ENCODE measurements at regions not wholly inside any gene's neighbourhood (a gene's known extent, or its start where the extent isn't known, plus 50 kb on each side); places are given as distances from the start of the nearest gene placed in this dataset.

GRCh38 chr3:141681390-141681780 is 56.7 kb upstream of the RNF7 start:
- Histone ChIP-seq H3K4me3 (ENCODE audit: low read depth, low read length, poor library complexity, severe bottlenecking) (no peak overlapping the region), H3K27ac (ENCODE audit: low read depth, low read length, poor library complexity, severe bottlenecking) (no peak overlapping the region), H2AFZ (ENCODE audit: low read length) (no peak overlapping the region), H3K79me2 (ENCODE audit: insufficient read depth, low read depth, low read length) (no peaks in the 10 kb centered on the region), H4K20me1 (ENCODE audit: insufficient read depth, low read length) (no peaks in the 10 kb centered on the region), H3K9me2 (ENCODE audit: insufficient read depth, low read length) (no peaks in the 10 kb centered on the region), H3K4me1 (ENCODE audit: insufficient read depth, low read length, poor library complexity, severe bottlenecking) (peaks cover 21% of the 10 kb centered on the region), H3K36me3 (ENCODE audit: insufficient read depth, low read length) (no peaks in the 10 kb centered on the region), H3K9me3 (ENCODE audit: low read length) (peaks cover 12% of the 10 kb centered on the region), H3K4me2 (ENCODE audit: low read length) (peak overlapping the region; percentile 12; the same call in 1 of the 2 replicates)
- ChIA-PET POLR2A (no interaction called here), CTCF (ENCODE audit: unreplicated experiment) (no interaction called here)
- DNase-seq (ENCODE audit: low spot score) = no peak
- intact Hi-C loops (cut with micrococcal nuclease; ENCODE audit: unreplicated experiment) = no loop called here
- TF ChIP-seq EZH2phosphoT487 (IDR thresholded peaks at IDR 0.05; ENCODE audit: borderline replicate concordance, low read depth, low read length) = no peak
- no peak for TF ChIP-seq CTCF (conservative IDR thresholded peaks at IDR 0.05; ENCODE audit: low read length)
- no TSS peak for BruUV-seq (replicated peaks)

- H4K20me1 ChIP-seq (ENCODE audit: insufficient read depth, low read length) = no peaks in the 10 kb centered on the region
- ChIA-PET CTCF (ENCODE audit: unreplicated experiment) (no interaction called here), POLR2A (no interaction called here)
- H3K36me3 ChIP-seq (ENCODE audit: insufficient read depth, low read length) = no peaks in the 10 kb centered on the region
- peaks cover 9% of the 10 kb centered on the region for H3K9me3 ChIP-seq (ENCODE audit: low read length)
- H3K4me1 ChIP-seq (ENCODE audit: insufficient read depth, low read length, poor library complexity, severe bottlenecking) = peaks cover 26% of the 10 kb centered on the region
- TF ChIP-seq CTCF (conservative IDR thresholded peaks at IDR 0.05; ENCODE audit: low read length) (no peak), EZH2phosphoT487 (IDR thresholded peaks at IDR 0.05; ENCODE audit: borderline replicate concordance, low read depth, low read length) (no peak)
- H3K27ac ChIP-seq (ENCODE audit: low read depth, low read length, poor library complexity, severe bottlenecking) = no peak overlapping the region
- H3K9me2 ChIP-seq (ENCODE audit: insufficient read depth, low read length) = no peaks in the 10 kb centered on the region
- H3K4me2 ChIP-seq (ENCODE audit: low read length) = no peak overlapping the region
- intact Hi-C loops (cut with micrococcal nuclease; ENCODE audit: unreplicated experiment) = no loop called here
- no peak overlapping the region for H2AFZ ChIP-seq (ENCODE audit: low read length)
- no TSS peak for BruUV-seq (replicated peaks)
- DNase-seq (ENCODE audit: low spot score) = no peak
- H3K79me2 ChIP-seq (ENCODE audit: insufficient read depth, low read depth, low read length) = no peaks in the 10 kb centered on the region
- no peak overlapping the region for H3K4me3 ChIP-seq (ENCODE audit: low read depth, low read length, poor library complexity, severe bottlenecking)
Measured at GRCh38 chr3:141682007-141682406, 56.1 kb upstream of the RNF7 start.

- TF ChIP-seq EZH2phosphoT487 (IDR thresholded peaks at IDR 0.05; ENCODE audit: borderline replicate concordance, low read depth, low read length) = no peak
- Histone ChIP-seq H4K20me1 (ENCODE audit: insufficient read depth, low read length) (no peaks in the 10 kb centered on the region), H3K27ac (ENCODE audit: low read depth, low read length, poor library complexity, severe bottlenecking) (no peak overlapping the region), H2AFZ (ENCODE audit: low read length) (no peak overlapping the region), H3K4me2 (ENCODE audit: low read length) (no peak overlapping the region), H3K4me3 (ENCODE audit: low read depth, low read length, poor library complexity, severe bottlenecking) (no peak overlapping the region), H3K9me3 (ENCODE audit: low read length) (peaks cover 9% of the 10 kb centered on the region), H3K4me1 (ENCODE audit: insufficient read depth, low read length, poor library complexity, severe bottlenecking) (peaks cover 26% of the 10 kb centered on the region), H3K36me3 (ENCODE audit: insufficient read depth, low read length) (no peaks in the 10 kb centered on the region), H3K79me2 (ENCODE audit: insufficient read depth, low read depth, low read length) (no peaks in the 10 kb centered on the region), H3K9me2 (ENCODE audit: insufficient read depth, low read length) (no peaks in the 10 kb centered on the region)
- DNase-seq (ENCODE audit: low spot score) = no peak
- POLR2A ChIA-PET = interaction anchor here (1.5 kb wide), 1 partner anchor 9 kb away, joined by 3 read pairs; no protein-coding TSS in a partner anchor
- CTCF ChIA-PET (ENCODE audit: unreplicated experiment) = no interaction called here
- intact Hi-C loops (cut with micrococcal nuclease; ENCODE audit: unreplicated experiment) = no loop called here
- no TSS peak for BruUV-seq (replicated peaks)
Measured at GRCh38 chr3:141682921-141683320, 55.2 kb upstream of the RNF7 start.

Measured in OCI-LY7 (cell line).